ENCODE measurements at regions not wholly inside any gene's neighbourhood (a gene's known extent, or its start where the extent isn't known, plus 50 kb on each side); places are given as distances from the start of the nearest gene placed in this dataset.

DNA sequence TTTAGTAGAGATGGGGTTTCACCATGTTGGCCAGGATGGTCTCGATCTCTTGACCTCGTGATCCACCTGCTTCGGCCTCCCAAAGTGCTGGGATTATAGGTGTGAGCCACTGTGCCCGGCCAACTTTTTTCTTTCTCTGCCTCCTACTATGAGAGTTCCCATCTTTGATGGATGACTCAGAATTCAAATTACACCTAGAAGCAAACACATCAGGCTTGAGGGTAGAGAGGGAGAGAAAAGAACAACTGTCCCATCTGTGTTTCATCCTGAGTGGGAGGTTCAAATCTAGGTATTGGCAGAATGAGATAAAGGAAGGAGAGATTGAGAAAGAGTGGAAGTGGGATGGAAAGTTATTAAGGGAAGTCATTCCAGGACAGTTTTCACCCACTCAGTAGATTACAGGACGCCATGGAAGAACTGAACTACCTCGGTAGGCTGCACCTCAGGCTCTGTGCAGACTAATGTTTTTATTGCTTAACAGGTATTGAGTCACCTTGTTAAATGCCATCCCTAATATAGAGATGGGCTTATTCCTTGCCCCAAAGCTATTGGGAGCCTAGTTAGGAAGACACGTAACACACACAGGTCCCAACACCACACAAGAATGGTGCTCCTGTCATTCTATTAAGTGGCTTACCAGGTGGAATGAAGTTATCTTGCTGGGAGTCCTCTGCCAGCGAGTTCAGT is 275.7 kb downstream of the SOX4 start:
- H3K4me2 ChIP-seq (ENCODE audit: insufficient read depth, low read length): no peak overlapping the region
- no peaks in the 10 kb centered on the region for H3K27me3 ChIP-seq (ENCODE audit: control insufficient read depth in 2 of 2, insufficient read depth in 2 of 2, low read length in 2 of 2)

More for the DNA sequence above, 275.7 kb downstream of the SOX4 start:
- dilution Hi-C loops (cut with MboI; ENCODE audit: extremely low pct_ligation_motif_present, low sequenced_read_pairs) (no loop called here), intact Hi-C loops (cut with micrococcal nuclease) (no loop called here)
- TF ChIP-seq POLR2A (IDR thresholded peaks at IDR 0.05; ENCODE audit: low read depth, low read length) (no peak), MYC (IDR thresholded peaks at IDR 0.05; ENCODE audit: low read depth, low read length) (no peak), GATA2 (IDR thresholded peaks at IDR 0.05; ENCODE audit: insufficient read depth, insufficient read length, low read depth, low read length) (no peak), EZH2 (IDR thresholded peaks at IDR 0.05; ENCODE audit: borderline replicate concordance, low read depth, low read length, severe bottlenecking) (no peak), JUN (IDR thresholded peaks at IDR 0.05; ENCODE audit: borderline replicate concordance, insufficient read depth, insufficient read length, low read depth) (no peak), POLR2AphosphoS5 (IDR thresholded peaks at IDR 0.05; ENCODE audit: insufficient read depth, low read depth, low read length) (no peak), FOS (IDR thresholded peaks at IDR 0.05; ENCODE audit: borderline replicate concordance, insufficient read depth, low read length) (no peak)
- TF ChIP-seq, protein P1, sequence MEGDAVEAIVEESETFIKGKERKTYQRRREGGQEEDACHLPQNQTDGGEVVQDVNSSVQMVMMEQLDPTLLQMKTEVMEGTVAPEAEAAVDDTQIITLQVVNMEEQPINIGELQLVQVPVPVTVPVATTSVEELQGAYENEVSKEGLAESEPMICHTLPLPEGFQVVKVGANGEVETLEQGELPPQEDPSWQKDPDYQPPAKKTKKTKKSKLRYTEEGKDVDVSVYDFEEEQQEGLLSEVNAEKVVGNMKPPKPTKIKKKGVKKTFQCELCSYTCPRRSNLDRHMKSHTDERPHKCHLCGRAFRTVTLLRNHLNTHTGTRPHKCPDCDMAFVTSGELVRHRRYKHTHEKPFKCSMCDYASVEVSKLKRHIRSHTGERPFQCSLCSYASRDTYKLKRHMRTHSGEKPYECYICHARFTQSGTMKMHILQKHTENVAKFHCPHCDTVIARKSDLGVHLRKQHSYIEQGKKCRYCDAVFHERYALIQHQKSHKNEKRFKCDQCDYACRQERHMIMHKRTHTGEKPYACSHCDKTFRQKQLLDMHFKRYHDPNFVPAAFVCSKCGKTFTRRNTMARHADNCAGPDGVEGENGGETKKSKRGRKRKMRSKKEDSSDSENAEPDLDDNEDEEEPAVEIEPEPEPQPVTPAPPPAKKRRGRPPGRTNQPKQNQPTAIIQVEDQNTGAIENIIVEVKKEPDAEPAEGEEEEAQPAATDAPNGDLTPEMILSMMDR (IDR thresholded peaks at IDR 0.05; ENCODE audit: extremely low read depth in 1 of 2, insufficient read depth in 1 of 2, low read depth in 1 of 2, low read length in 2 of 2): no peak
- TF ChIP-seq, protein P2, sequence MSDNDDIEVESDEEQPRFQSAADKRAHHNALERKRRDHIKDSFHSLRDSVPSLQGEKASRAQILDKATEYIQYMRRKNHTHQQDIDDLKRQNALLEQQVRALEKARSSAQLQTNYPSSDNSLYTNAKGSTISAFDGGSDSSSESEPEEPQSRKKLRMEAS (IDR thresholded peaks at IDR 0.05; ENCODE audit: insufficient read depth, insufficient read length): no peak
- Histone ChIP-seq H3K4me3 (replicated peaks in 1 of 3; ENCODE audit: insufficient read depth in 1 of 3, low read depth in 1 of 3, low read length in 3 of 3) (no peak overlapping the region), H2AFZ (ENCODE audit: low read depth, low read length) (no peak overlapping the region), H3K4me1 (ENCODE audit: control insufficient read depth, extremely low read depth, insufficient read depth, low read length) (no peaks in the 10 kb centered on the region), H3K9me3 (replicated peaks; ENCODE audit: control insufficient read depth, insufficient read depth, low read length) (no peaks in the 10 kb centered on the region), H3K79me2 (ENCODE audit: control insufficient read depth, insufficient read depth, low read length) (no peaks in the 10 kb centered on the region), H3K9me1 (replicated peaks; ENCODE audit: control insufficient read depth, extremely low read depth, insufficient read depth, low read length) (no peaks in the 10 kb centered on the region), H3K36me3 (ENCODE audit: control insufficient read depth in 2 of 2, extremely low read depth in 1 of 2, insufficient read depth in 2 of 2, low read length in 2 of 2) (no peaks in the 10 kb centered on the region), H3K27ac (ENCODE audit: insufficient read depth, low read depth, low read length) (no peak overlapping the region), H4K20me1 (replicated peaks; ENCODE audit: control insufficient read depth, extremely low read depth, insufficient read depth, low read length) (no peaks in the 10 kb centered on the region), H3K9ac (replicated peaks; ENCODE audit: extremely low read depth, insufficient read depth, low read length) (no peak overlapping the region)
- ChIA-PET CTCF (interaction anchor here (0.7 kb wide), 1 partner anchor 63 kb away, joined by 3 read pairs; no protein-coding TSS in a partner anchor), POLR2A (no interaction called here)
- BruUV-seq (replicated peaks): no TSS peak
- FAIRE-seq (no peak), DNase-seq (ENCODE audit: low read depth, low spot score) (no peak)

Data from endothelial cell of umbilical vein (primary cell).